A673 (cell line): ENCODE measurements at regions not wholly inside any gene's neighbourhood (a gene's known extent, or its start where the extent isn't known, plus 50 kb on each side); places are given as distances from the start of the nearest gene placed in this dataset.

ENCODE experiments used
- EZH2 ChIP-seq: fragments of 200-600 bp; sonication (generic); IDR thresholded peaks from 2 replicates; pipeline ENCODE4 v1.6.1; 2017; ENCODE audit warnings: borderline replicate concordance, low read depth, mild to moderate bottlenecking, mixed read lengths, antibody characterized with exemption, low read length; ENCODE audit not compliant: poor library complexity, severe bottlenecking
- TF ChIP-seq, protein P1 (sequence below): fragments of 300-800, 200-600 bp; sonication (generic); conservative IDR thresholded peaks from 2 replicates; pipeline ENCODE4 v1.5.1; 2017; ENCODE audit warnings: low read depth, mild to moderate bottlenecking, antibody characterized with exemption, low read length, moderate library complexity, mixed read lengths

DNA sequence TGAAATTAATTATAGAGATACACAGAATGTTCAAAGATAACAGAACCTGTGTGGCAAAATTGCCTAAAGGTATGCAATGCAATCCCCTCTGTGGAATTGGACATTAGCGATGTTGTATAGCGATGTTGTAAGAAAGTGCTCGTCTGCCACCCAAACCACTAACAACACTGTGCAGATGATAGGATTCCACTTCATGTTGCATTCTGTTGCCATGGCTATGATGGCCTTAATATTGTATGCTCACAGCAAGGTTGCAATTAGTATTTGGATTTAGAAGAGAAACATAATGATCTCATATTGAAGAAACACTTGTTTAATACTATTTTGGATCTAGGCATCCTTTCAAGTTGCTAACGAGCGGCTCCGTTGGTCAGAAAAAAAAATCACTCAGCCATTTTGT is 260.3 kb downstream of the BCAT1 start:
- TF ChIP-seq, protein P1, sequence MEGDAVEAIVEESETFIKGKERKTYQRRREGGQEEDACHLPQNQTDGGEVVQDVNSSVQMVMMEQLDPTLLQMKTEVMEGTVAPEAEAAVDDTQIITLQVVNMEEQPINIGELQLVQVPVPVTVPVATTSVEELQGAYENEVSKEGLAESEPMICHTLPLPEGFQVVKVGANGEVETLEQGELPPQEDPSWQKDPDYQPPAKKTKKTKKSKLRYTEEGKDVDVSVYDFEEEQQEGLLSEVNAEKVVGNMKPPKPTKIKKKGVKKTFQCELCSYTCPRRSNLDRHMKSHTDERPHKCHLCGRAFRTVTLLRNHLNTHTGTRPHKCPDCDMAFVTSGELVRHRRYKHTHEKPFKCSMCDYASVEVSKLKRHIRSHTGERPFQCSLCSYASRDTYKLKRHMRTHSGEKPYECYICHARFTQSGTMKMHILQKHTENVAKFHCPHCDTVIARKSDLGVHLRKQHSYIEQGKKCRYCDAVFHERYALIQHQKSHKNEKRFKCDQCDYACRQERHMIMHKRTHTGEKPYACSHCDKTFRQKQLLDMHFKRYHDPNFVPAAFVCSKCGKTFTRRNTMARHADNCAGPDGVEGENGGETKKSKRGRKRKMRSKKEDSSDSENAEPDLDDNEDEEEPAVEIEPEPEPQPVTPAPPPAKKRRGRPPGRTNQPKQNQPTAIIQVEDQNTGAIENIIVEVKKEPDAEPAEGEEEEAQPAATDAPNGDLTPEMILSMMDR, result no peak
- TF ChIP-seq EZH2, result no peak
